Vagina (tissue), 2 donors: ENCODE measurements at regions not wholly inside any gene's neighbourhood (a gene's known extent, or its start where the extent isn't known, plus 50 kb on each side); places are given as distances from the start of the nearest gene placed in this dataset.

Experiments
- DNase-seq, 2 donors: peaks; one replicate each; pipeline ENCODE4 v3.0.0-alpha.2; 2017; ENCODE audit errors: extremely low spot score in 2 of 2
- H3K27ac ChIP-seq: fragments of 200-600 bp; sonication (generic); one replicate; pipeline ENCODE4 v1.5.1; 2019
- H3K27me3 ChIP-seq: fragments of 200-600 bp; sonication (generic); one replicate; pipeline ENCODE4 v1.5.1; 2019
- H3K36me3 ChIP-seq, 2 donors: fragments of 200-600 bp; sonication (generic); one replicate each; pipeline ENCODE4 v1.5.1; 2017 to 2019
- H3K4me1 ChIP-seq: fragments of 200-600 bp; sonication (generic); one replicate; pipeline ENCODE4 v1.5.1; 2019
- H3K4me3 ChIP-seq, 2 donors: fragments of 200-600 bp; sonication (generic); 1 replicate in 1 of 2; 2 replicates in 1 of 2; pipeline ENCODE4 v1.5.1; 2016 to 2019
- H3K9me3 ChIP-seq: fragments of 200-600 bp; sonication (generic); one replicate; pipeline ENCODE4 v1.5.1; 2019
- CTCF ChIP-seq, 3 experiments: fragments of 450-650 bp in 2 of 3; fragments of 200-600 bp in 1 of 3; sonication (generic) in 1 of 3; IDR thresholded peaks; one replicate each; pipeline ENCODE4 v1.5.1; 2017 to 2019; ENCODE audit warnings: antibody characterized with exemption in 3 of 3, mild to moderate bottlenecking in 2 of 3, moderate library complexity in 2 of 3
- POLR2A ChIP-seq, 2 donors: fragments of 450-650 bp; IDR thresholded peaks; one replicate each; pipeline ENCODE4 v1.6.1; 2017; ENCODE audit warnings: antibody characterized with exemption in 2 of 2, mild to moderate bottlenecking in 2 of 2, moderate library complexity in 2 of 2
- POLR2AphosphoS5 ChIP-seq, 2 donors: sonication (generic); formaldehyde crosslinking; IDR thresholded peaks; one replicate each; pipeline ENCODE4 v1.9.0; 2017; ENCODE audit warnings: antibody characterized with exemption in 2 of 2, mild to moderate bottlenecking in 2 of 2, low read depth in 1 of 2; ENCODE audit not compliant: insufficient read depth in 1 of 2
- intact Hi-C: fragments of 100-400 bp; cut with DNase I; formaldehyde crosslinking; loops from one replicate; pipeline ENCODE4 v1.15.1; 2023

GRCh38 chr5:112628214-112628980 is 109.3 kb upstream of the APC start:
- no peaks in the 10 kb centered on the region for H3K9me3 ChIP-seq
- no peaks in the 10 kb centered on the region for H3K4me1 ChIP-seq
- no peak for TF ChIP-seq POLR2A (IDR thresholded peaks at IDR 0.05)
- TF ChIP-seq POLR2AphosphoS5 (IDR thresholded peaks at IDR 0.05; ENCODE audit: insufficient read depth in 1 of 2, low read depth in 1 of 2), result no peak
- no peak for TF ChIP-seq CTCF (IDR thresholded peaks at IDR 0.05)
- DNase-seq, result no peak
- no peak overlapping the region for H3K4me3 ChIP-seq
- intact Hi-C loops, result no loop called here
- H3K27me3 ChIP-seq, result no peaks in the 10 kb centered on the region
- H3K27ac ChIP-seq, result no peak overlapping the region
- H3K36me3 ChIP-seq, result no peaks in the 10 kb centered on the region

GRCh38 chr5:112630246-112631009 is 107.3 kb upstream of the APC start:
- Histone ChIP-seq H3K9me3 (no peaks in the 10 kb centered on the region), H3K27ac (no peak overlapping the region), H3K4me3 (no peak overlapping the region), H3K36me3 (no peaks in the 10 kb centered on the region), H3K4me1 (no peaks in the 10 kb centered on the region), H3K27me3 (no peaks in the 10 kb centered on the region)
- no peak for DNase-seq
- intact Hi-C loops, result no loop called here
- TF ChIP-seq CTCF (IDR thresholded peaks at IDR 0.05) (no peak), POLR2AphosphoS5 (IDR thresholded peaks at IDR 0.05; ENCODE audit: insufficient read depth in 1 of 2, low read depth in 1 of 2) (no peak), POLR2A (IDR thresholded peaks at IDR 0.05) (no peak)

- Histone ChIP-seq H3K27ac (no peak overlapping the region), H3K4me1 (peaks cover 21% of the 10 kb centered on the region), H3K36me3 (no peaks in the 10 kb centered on the region), H3K27me3 (no peaks in the 10 kb centered on the region), H3K4me3 (no peak overlapping the region), H3K9me3 (no peaks in the 10 kb centered on the region)
- TF ChIP-seq POLR2A (IDR thresholded peaks at IDR 0.05) (no peak), POLR2AphosphoS5 (IDR thresholded peaks at IDR 0.05; ENCODE audit: insufficient read depth in 1 of 2, low read depth in 1 of 2) (no peak), CTCF (IDR thresholded peaks at IDR 0.05) (no peak)
- DNase-seq, result no peak
- intact Hi-C loops, result no loop called here
These were observed 103.5 kb upstream of the APC start for GRCh38 chr5:112634166-112634565.

- Histone ChIP-seq H3K27me3 (no peaks in the 10 kb centered on the region), H3K9me3 (no peaks in the 10 kb centered on the region), H3K27ac (no peak overlapping the region), H3K4me3 (no peak overlapping the region), H3K36me3 (no peaks in the 10 kb centered on the region), H3K4me1 (peaks cover 21% of the 10 kb centered on the region)
- no peak for DNase-seq
- TF ChIP-seq POLR2A (IDR thresholded peaks at IDR 0.05) (no peak), CTCF (IDR thresholded peaks at IDR 0.05) (no peak), POLR2AphosphoS5 (IDR thresholded peaks at IDR 0.05; ENCODE audit: insufficient read depth in 1 of 2, low read depth in 1 of 2) (no peak)
- intact Hi-C loops, result no loop called here
These were observed 102.9 kb upstream of the APC start for GRCh38 chr5:112634796-112635195.

- Histone ChIP-seq H3K27me3 (no peaks in the 10 kb centered on the region), H3K9me3 (no peaks in the 10 kb centered on the region), H3K4me1 (peaks cover 21% of the 10 kb centered on the region), H3K27ac (no peak overlapping the region), H3K4me3 (no peak overlapping the region), H3K36me3 (no peaks in the 10 kb centered on the region)
- no peak for DNase-seq
- TF ChIP-seq CTCF (IDR thresholded peaks at IDR 0.05) (no peak), POLR2AphosphoS5 (IDR thresholded peaks at IDR 0.05; ENCODE audit: insufficient read depth in 1 of 2, low read depth in 1 of 2) (no peak), POLR2A (IDR thresholded peaks at IDR 0.05) (no peak)
- intact Hi-C loops, result no loop called here
These were observed 102.4 kb upstream of the APC start for GRCh38 chr5:112635276-112635675.
